SU-DHL-6 (cell line): ENCODE measurements at regions not wholly inside any gene's neighbourhood (a gene's known extent, or its start where the extent isn't known, plus 50 kb on each side); places are given as distances from the start of the nearest gene placed in this dataset.
A peak's percentile ranks its signal among the peaks of the same experiment; 100 is the strongest.

Experiments
- H2AFZ ChIP-seq: fragments of 200-600 bp; sonication (generic); 2 replicates; pipeline ENCODE4 v1.6.1; 2014; ENCODE audit warnings: low read depth, mild to moderate bottlenecking, moderate library complexity, mixed read lengths, antibody characterized with exemption, low read length; ENCODE audit not compliant: severe bottlenecking
- H3F3A ChIP-seq: fragments of 200-600 bp; shearing (Covaris generic); 2 replicates; pipeline ENCODE4 v1.6.0; 2016; ENCODE audit warnings: antibody characterized with exemption, mild to moderate bottlenecking; ENCODE audit not compliant: insufficient read depth
- H3K27ac ChIP-seq: fragments of 200-600 bp; sonication (generic); 2 replicates; pipeline ENCODE4 v1.5.1; 2016; ENCODE audit warnings: low read depth, mild to moderate bottlenecking, low read length, moderate library complexity, mixed read lengths
- H3K27me3 ChIP-seq: fragments of 200-600 bp; sonication (generic), shearing (Covaris generic); 2 replicates; pipeline ENCODE4 v1.6.0; 2014; ENCODE audit warnings: mild to moderate bottlenecking, low read length
- H3K36me3 ChIP-seq: fragments of 200-600 bp; sonication (generic); 2 replicates; pipeline ENCODE4 v1.6.1; 2014; ENCODE audit warnings: mild to moderate bottlenecking, low read length, mixed read lengths
- H3K4me2 ChIP-seq: fragments of 300-600, 200-600 bp; shearing (Covaris generic), sonication (generic); 2 replicates; pipeline ENCODE4 v1.6.0; 2014; ENCODE audit warnings: low read length, low read depth, mild to moderate bottlenecking; ENCODE audit not compliant: poor library complexity, severe bottlenecking
- H3K4me3 ChIP-seq: fragments of 200-600 bp; sonication (generic); 2 replicates; pipeline ENCODE4 v1.5.1; 2014; ENCODE audit warnings: antibody characterized with exemption, low read length, mild to moderate bottlenecking, mixed read lengths; ENCODE audit not compliant: insufficient read depth, poor library complexity, severe bottlenecking
- H3K79me2 ChIP-seq: fragments of 200-600 bp; sonication (generic); 2 replicates; pipeline ENCODE4 v1.6.1; 2014; ENCODE audit warnings: mild to moderate bottlenecking, low read length, moderate library complexity; ENCODE audit not compliant: insufficient read depth
- H3K9ac ChIP-seq: fragments of 200-600 bp; sonication (generic); 2 replicates; pipeline ENCODE4 v1.7.0; 2014; ENCODE audit warnings: mild to moderate bottlenecking, low read length
- H3K9me2 ChIP-seq: fragments of 200-600 bp; sonication (generic); replicated peaks from 2 replicates; pipeline ENCODE4 v1.6.1; 2014; ENCODE audit warnings: low read length; ENCODE audit not compliant: insufficient read depth
- H3K9me3 ChIP-seq: fragments of 200-600 bp; sonication (generic); 2 replicates; pipeline ENCODE4 v1.6.1; 2014; ENCODE audit warnings: low read length, mixed read lengths; ENCODE audit not compliant: insufficient read depth
- H4K20me1 ChIP-seq: fragments of 200-600 bp; sonication (generic); 2 replicates; pipeline ENCODE4 v1.6.1; 2014; ENCODE audit warnings: low read depth, mild to moderate bottlenecking, antibody characterized with exemption, low read length, moderate library complexity, mixed read lengths
- EZH2phosphoT487 ChIP-seq: fragments of 200-600 bp; sonication (generic), shearing (Covaris generic); conservative IDR thresholded peaks from 2 replicates; pipeline ENCODE4 v1.6.1; 2018; ENCODE audit warnings: mild to moderate bottlenecking, antibody characterized with exemption, low read length, moderate library complexity, mixed read lengths
- TF ChIP-seq, protein P1 (sequence below): fragments of 200-600 bp; sonication (generic); IDR thresholded peaks from one replicate; pipeline ENCODE4 v1.5.1; 2017; ENCODE audit warnings: antibody characterized with exemption, mild to moderate bottlenecking, low read length, moderate library complexity; ENCODE audit not compliant: insufficient read depth, poor library complexity, severe bottlenecking

GRCh38 chr3:154955907-154956533 is 124.1 kb upstream of the MME start:
- Histone ChIP-seq H2AFZ (no peak overlapping the region), H3K9me3 (no peaks in the 10 kb centered on the region; the same call in 1 of the 2 replicates), H3K27ac (no peak overlapping the region), H3K9me2 (no peaks in the 10 kb centered on the region), H3F3A (no peaks in the 10 kb centered on the region), H3K4me2 (no peak overlapping the region), H4K20me1 (no peaks in the 10 kb centered on the region), H3K9ac (no peak overlapping the region), H3K36me3 (no peaks in the 10 kb centered on the region), H3K27me3 (no peaks in the 10 kb centered on the region), H3K4me3 (no peak overlapping the region), H3K79me2 (no peaks in the 10 kb centered on the region)
- no peak for TF ChIP-seq EZH2phosphoT487
- TF ChIP-seq, protein P1, sequence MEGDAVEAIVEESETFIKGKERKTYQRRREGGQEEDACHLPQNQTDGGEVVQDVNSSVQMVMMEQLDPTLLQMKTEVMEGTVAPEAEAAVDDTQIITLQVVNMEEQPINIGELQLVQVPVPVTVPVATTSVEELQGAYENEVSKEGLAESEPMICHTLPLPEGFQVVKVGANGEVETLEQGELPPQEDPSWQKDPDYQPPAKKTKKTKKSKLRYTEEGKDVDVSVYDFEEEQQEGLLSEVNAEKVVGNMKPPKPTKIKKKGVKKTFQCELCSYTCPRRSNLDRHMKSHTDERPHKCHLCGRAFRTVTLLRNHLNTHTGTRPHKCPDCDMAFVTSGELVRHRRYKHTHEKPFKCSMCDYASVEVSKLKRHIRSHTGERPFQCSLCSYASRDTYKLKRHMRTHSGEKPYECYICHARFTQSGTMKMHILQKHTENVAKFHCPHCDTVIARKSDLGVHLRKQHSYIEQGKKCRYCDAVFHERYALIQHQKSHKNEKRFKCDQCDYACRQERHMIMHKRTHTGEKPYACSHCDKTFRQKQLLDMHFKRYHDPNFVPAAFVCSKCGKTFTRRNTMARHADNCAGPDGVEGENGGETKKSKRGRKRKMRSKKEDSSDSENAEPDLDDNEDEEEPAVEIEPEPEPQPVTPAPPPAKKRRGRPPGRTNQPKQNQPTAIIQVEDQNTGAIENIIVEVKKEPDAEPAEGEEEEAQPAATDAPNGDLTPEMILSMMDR: no peak

GRCh38 chr3:154954757-154955156 is 125.4 kb upstream of the MME start:
- Histone ChIP-seq H2AFZ (peak overlapping the region; percentile 94), H3K9me3 (no peaks in the 10 kb centered on the region; the same call in 1 of the 2 replicates), H3K79me2 (no peaks in the 10 kb centered on the region), H3K4me2 (no peak overlapping the region), H3K9me2 (no peaks in the 10 kb centered on the region), H3K9ac (no peak overlapping the region), H3K27ac (no peak overlapping the region), H3K36me3 (no peaks in the 10 kb centered on the region), H3F3A (no peaks in the 10 kb centered on the region), H3K27me3 (no peaks in the 10 kb centered on the region), H3K4me3 (no peak overlapping the region), H4K20me1 (no peaks in the 10 kb centered on the region)
- TF ChIP-seq, protein P1: peak; percentile 54
- no peak for TF ChIP-seq EZH2phosphoT487

GRCh38 chr3:154953538-154953937 is 126.6 kb upstream of the MME start:
- H3K27ac ChIP-seq: no peak overlapping the region

More at GRCh38 chr3:154953538-154953937, 126.6 kb upstream of the MME start:
- no peaks in the 10 kb centered on the region for H3F3A ChIP-seq
- TF ChIP-seq, protein P1: no peak
- TF ChIP-seq EZH2phosphoT487: no peak
- 0 out of 2 replicates have a peak overlapping the region, but pooled peaks have one; percentile 6 for H3K9ac ChIP-seq
- no peaks in the 10 kb centered on the region for H3K9me2 ChIP-seq
- H2AFZ ChIP-seq: peak overlapping the region; percentile 94
- H3K36me3 ChIP-seq: no peaks in the 10 kb centered on the region
- no peaks in the 10 kb centered on the region; the same call in 1 of the 2 replicates for H3K9me3 ChIP-seq
- H3K79me2 ChIP-seq: no peaks in the 10 kb centered on the region
- no peaks in the 10 kb centered on the region for H4K20me1 ChIP-seq
- H3K4me2 ChIP-seq: peak overlapping the region; percentile 14
- no peaks in the 10 kb centered on the region for H3K27me3 ChIP-seq
- no peak overlapping the region for H3K4me3 ChIP-seq
